Neural cell (in vitro differentiated cells): ENCODE measurements at regions not wholly inside any gene's neighbourhood (a gene's known extent, or its start where the extent isn't known, plus 50 kb on each side); places are given as distances from the start of the nearest gene placed in this dataset.

Experiments
- H2AFZ ChIP-seq: fragments of 200-600, 300-800 bp; sonication (generic), shearing (Covaris generic); 2 replicates; pipeline ENCODE4 v1.6.0; 2014; ENCODE audit warnings: low read depth, mild to moderate bottlenecking, antibody characterized with exemption, low read length, moderate library complexity
- H3F3A ChIP-seq: fragments of 200-600 bp; shearing (Covaris generic); 2 replicates; pipeline ENCODE4 v1.6.1; 2016; ENCODE audit warnings: mild to moderate bottlenecking, moderate library complexity, mixed read lengths, antibody characterized with exemption, low read length; ENCODE audit not compliant: insufficient read depth, poor library complexity, severe bottlenecking
- H3K27ac ChIP-seq: fragments of 200-600, 300-800 bp; sonication (generic), shearing (Covaris generic); 2 replicates; pipeline ENCODE4 v1.5.1; 2014; ENCODE audit warnings: mild to moderate bottlenecking, low read length, moderate library complexity
- H3K27me3 ChIP-seq: fragments of 300-800, 200-600 bp; sonication (generic), shearing (Covaris generic); 2 replicates; pipeline ENCODE4 v1.6.0; 2014; ENCODE audit warnings: mild to moderate bottlenecking, low read depth, low read length, moderate library complexity; ENCODE audit not compliant: insufficient read depth
- H3K36me3 ChIP-seq: fragments of 300-800, 200-600 bp; sonication (generic), shearing (Covaris generic); 2 replicates; pipeline ENCODE4 v1.5.1; 2014; ENCODE audit warnings: mild to moderate bottlenecking, antibody characterized with exemption, low read length, moderate library complexity; ENCODE audit not compliant: insufficient read depth
- H3K4me2 ChIP-seq: fragments of 300-800, 200-600 bp; sonication (generic), shearing (Covaris generic); 2 replicates; pipeline ENCODE4 v1.6.0; 2014; ENCODE audit warnings: mild to moderate bottlenecking, low read length
- H3K4me3 ChIP-seq: fragments of 300-800, 200-600 bp; sonication (generic), shearing (Covaris generic); 2 replicates; pipeline ENCODE4 v1.5.1; 2014; ENCODE audit warnings: mild to moderate bottlenecking, low read length, moderate library complexity
- H3K79me2 ChIP-seq: fragments of 200-600 bp; shearing (Covaris generic); replicated peaks from 2 replicates; pipeline ENCODE4 v1.6.0; 2014; ENCODE audit warnings: mild to moderate bottlenecking, low read length, moderate library complexity; ENCODE audit not compliant: insufficient read depth
- H3K9ac ChIP-seq: fragments of 300-800, 200-600 bp; sonication (generic), shearing (Covaris generic); 2 replicates; pipeline ENCODE4 v1.6.1; 2016; ENCODE audit warnings: mild to moderate bottlenecking, low read length, mixed read lengths
- H3K9me2 ChIP-seq: fragments of 200-600 bp; shearing (Covaris generic); 2 replicates; pipeline ENCODE4 v1.6.1; 2016; ENCODE audit warnings: mild to moderate bottlenecking, low read length, mixed read lengths; ENCODE audit not compliant: insufficient read depth
- H3K9me3 ChIP-seq: fragments of 200-600, 300-800 bp; sonication (generic), shearing (Covaris generic); 2 replicates; pipeline ENCODE4 v1.6.1; 2016; ENCODE audit warnings: mild to moderate bottlenecking, mixed run types, low read length, moderate library complexity, mixed read lengths
- H4K20me1 ChIP-seq: fragments of 200-600 bp; shearing (Covaris generic); 2 replicates; pipeline ENCODE4 v1.6.1; 2016; ENCODE audit warnings: mild to moderate bottlenecking, mixed run types; ENCODE audit not compliant: insufficient read depth
- EP300 ChIP-seq: fragments of 450-650 bp; conservative IDR thresholded peaks from 2 replicates; pipeline ENCODE4 v1.6.1; 2014; ENCODE audit warnings: antibody characterized with exemption, mild to moderate bottlenecking, moderate library complexity; ENCODE audit not compliant: poor library complexity, severe bottlenecking
- EZH2 ChIP-seq: fragments of 200-600, 300-800 bp; shearing (Covaris generic), sonication (generic); IDR thresholded peaks from 2 replicates; pipeline ENCODE4 v1.6.1; 2014; ENCODE audit warnings: antibody characterized with exemption, low read length, borderline replicate concordance, mild to moderate bottlenecking; ENCODE audit not compliant: insufficient read depth, poor library complexity, severe bottlenecking
- MXI1 ChIP-seq: fragments of 450-650 bp; conservative IDR thresholded peaks from 2 replicates; pipeline ENCODE4 v1.6.1; 2014; ENCODE audit warnings: antibody characterized with exemption, mild to moderate bottlenecking; ENCODE audit not compliant: poor library complexity, severe bottlenecking
- POLR2AphosphoS5 ChIP-seq: IDR thresholded peaks from 2 replicates; pipeline ENCODE4 v1.6.1; 2012
- RAD21 ChIP-seq: fragments of 450-650 bp; conservative IDR thresholded peaks from 2 replicates; pipeline ENCODE4 v1.6.1; 2014; ENCODE audit warnings: antibody characterized with exemption, mild to moderate bottlenecking, moderate library complexity
- SMC3 ChIP-seq: fragments of 450-650 bp; conservative IDR thresholded peaks from 2 replicates; pipeline ENCODE4 v1.6.1; 2014; ENCODE audit warnings: antibody characterized with exemption, mild to moderate bottlenecking, moderate library complexity; ENCODE audit not compliant: poor library complexity
- TAF1 ChIP-seq: IDR thresholded peaks from 2 replicates; pipeline ENCODE4 v1.6.1; 2012; ENCODE audit warnings: low read depth
- TF ChIP-seq, protein P1 (sequence below): IDR thresholded peaks from 2 replicates; pipeline ENCODE4 v1.6.1; 2012; ENCODE audit warnings: borderline replicate concordance
- TF ChIP-seq, protein P2 (sequence below): fragments of 450-650 bp; IDR thresholded peaks from 2 replicates; pipeline ENCODE4 v1.5.1; 2014; ENCODE audit warnings: antibody characterized with exemption, mild to moderate bottlenecking, moderate library complexity; ENCODE audit not compliant: poor library complexity, severe bottlenecking

- no peaks in the 10 kb centered on the region for H3K9me3 ChIP-seq
- H3K36me3 ChIP-seq, result no peaks in the 10 kb centered on the region
- no peaks in the 10 kb centered on the region for H3F3A ChIP-seq
- no peak overlapping the region for H3K4me2 ChIP-seq
- no peaks in the 10 kb centered on the region for H4K20me1 ChIP-seq
- no peak overlapping the region for H3K4me3 ChIP-seq
- no peaks in the 10 kb centered on the region for H3K79me2 ChIP-seq
- TF ChIP-seq TAF1, result no peak
- TF ChIP-seq, protein P1, sequence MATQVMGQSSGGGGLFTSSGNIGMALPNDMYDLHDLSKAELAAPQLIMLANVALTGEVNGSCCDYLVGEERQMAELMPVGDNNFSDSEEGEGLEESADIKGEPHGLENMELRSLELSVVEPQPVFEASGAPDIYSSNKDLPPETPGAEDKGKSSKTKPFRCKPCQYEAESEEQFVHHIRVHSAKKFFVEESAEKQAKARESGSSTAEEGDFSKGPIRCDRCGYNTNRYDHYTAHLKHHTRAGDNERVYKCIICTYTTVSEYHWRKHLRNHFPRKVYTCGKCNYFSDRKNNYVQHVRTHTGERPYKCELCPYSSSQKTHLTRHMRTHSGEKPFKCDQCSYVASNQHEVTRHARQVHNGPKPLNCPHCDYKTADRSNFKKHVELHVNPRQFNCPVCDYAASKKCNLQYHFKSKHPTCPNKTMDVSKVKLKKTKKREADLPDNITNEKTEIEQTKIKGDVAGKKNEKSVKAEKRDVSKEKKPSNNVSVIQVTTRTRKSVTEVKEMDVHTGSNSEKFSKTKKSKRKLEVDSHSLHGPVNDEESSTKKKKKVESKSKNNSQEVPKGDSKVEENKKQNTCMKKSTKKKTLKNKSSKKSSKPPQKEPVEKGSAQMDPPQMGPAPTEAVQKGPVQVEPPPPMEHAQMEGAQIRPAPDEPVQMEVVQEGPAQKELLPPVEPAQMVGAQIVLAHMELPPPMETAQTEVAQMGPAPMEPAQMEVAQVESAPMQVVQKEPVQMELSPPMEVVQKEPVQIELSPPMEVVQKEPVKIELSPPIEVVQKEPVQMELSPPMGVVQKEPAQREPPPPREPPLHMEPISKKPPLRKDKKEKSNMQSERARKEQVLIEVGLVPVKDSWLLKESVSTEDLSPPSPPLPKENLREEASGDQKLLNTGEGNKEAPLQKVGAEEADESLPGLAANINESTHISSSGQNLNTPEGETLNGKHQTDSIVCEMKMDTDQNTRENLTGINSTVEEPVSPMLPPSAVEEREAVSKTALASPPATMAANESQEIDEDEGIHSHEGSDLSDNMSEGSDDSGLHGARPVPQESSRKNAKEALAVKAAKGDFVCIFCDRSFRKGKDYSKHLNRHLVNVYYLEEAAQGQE, result no peak
- no peak for TF ChIP-seq EZH2
- H3K9ac ChIP-seq, result no peak overlapping the region
- H2AFZ ChIP-seq, result no peak overlapping the region
- H3K9me2 ChIP-seq, result no peaks in the 10 kb centered on the region
- no peaks in the 10 kb centered on the region for H3K27me3 ChIP-seq
- no peak overlapping the region for H3K27ac ChIP-seq
Observed at GRCh38 chr18:29185801-29186200, 1008.9 kb upstream of the CDH2 start.

DNA sequence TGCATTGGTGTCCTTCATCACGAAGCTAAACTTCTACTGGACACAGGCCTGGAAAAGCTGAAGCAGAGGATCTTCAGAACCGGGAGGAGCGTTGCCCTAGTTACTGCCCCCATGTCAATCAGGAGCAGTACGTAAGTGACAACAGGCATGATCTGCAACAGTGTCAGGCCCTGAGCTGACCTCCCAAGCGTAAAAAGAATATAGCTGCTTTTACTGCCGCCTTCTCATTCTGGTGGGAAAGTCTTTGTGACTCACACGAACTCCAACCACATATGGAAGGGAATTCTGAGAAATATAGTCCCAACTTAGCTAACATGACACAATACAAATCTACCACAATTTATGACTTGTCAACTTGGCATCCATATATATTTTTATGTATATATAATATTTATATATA is 1007.7 kb upstream of the CDH2 start:
- Histone ChIP-seq H2AFZ (no peak overlapping the region), H3K36me3 (no peaks in the 10 kb centered on the region), H3K4me3 (no peak overlapping the region), H3K9me3 (no peaks in the 10 kb centered on the region), H4K20me1 (no peaks in the 10 kb centered on the region), H3K27me3 (no peaks in the 10 kb centered on the region), H3K27ac (no peak overlapping the region), H3K4me2 (no peak overlapping the region), H3K9me2 (no peaks in the 10 kb centered on the region), H3F3A (no peaks in the 10 kb centered on the region), H3K9ac (no peak overlapping the region), H3K79me2 (no peaks in the 10 kb centered on the region)
- TF ChIP-seq RAD21 (no peak), MXI1 (no peak), EP300 (no peak), POLR2AphosphoS5 (no peak), SMC3 (no peak), TAF1 (no peak), EZH2 (no peak)
- TF ChIP-seq, protein P2, sequence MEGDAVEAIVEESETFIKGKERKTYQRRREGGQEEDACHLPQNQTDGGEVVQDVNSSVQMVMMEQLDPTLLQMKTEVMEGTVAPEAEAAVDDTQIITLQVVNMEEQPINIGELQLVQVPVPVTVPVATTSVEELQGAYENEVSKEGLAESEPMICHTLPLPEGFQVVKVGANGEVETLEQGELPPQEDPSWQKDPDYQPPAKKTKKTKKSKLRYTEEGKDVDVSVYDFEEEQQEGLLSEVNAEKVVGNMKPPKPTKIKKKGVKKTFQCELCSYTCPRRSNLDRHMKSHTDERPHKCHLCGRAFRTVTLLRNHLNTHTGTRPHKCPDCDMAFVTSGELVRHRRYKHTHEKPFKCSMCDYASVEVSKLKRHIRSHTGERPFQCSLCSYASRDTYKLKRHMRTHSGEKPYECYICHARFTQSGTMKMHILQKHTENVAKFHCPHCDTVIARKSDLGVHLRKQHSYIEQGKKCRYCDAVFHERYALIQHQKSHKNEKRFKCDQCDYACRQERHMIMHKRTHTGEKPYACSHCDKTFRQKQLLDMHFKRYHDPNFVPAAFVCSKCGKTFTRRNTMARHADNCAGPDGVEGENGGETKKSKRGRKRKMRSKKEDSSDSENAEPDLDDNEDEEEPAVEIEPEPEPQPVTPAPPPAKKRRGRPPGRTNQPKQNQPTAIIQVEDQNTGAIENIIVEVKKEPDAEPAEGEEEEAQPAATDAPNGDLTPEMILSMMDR, result no peak
- TF ChIP-seq, protein P1, result no peak
